Prostate gland (tissue), 2 donors: ENCODE measurements at regions not wholly inside any gene's neighbourhood (a gene's known extent, or its start where the extent isn't known, plus 50 kb on each side); places are given as distances from the start of the nearest gene placed in this dataset.
"Not testable (repeated sequence)": the region's sequence is repeated elsewhere in the genome, so short reads cannot be mapped to it uniquely, and the experiment has no call there.

ENCODE experiments used
- DNase-seq: peaks from one replicate; pipeline ENCODE4 v3.0.0-alpha.2; 2019; ENCODE audit warnings: low spot score
- H3K27ac ChIP-seq, 2 donors: fragments of 200-600 bp; sonication (generic); 2 replicates each; pipeline ENCODE4 v1.5.1; 2017 to 2019
- H3K27me3 ChIP-seq: fragments of 200-600 bp; sonication (generic); replicated peaks from 2 replicates; pipeline ENCODE4 v1.5.1; 2019; ENCODE audit not compliant: insufficient read depth
- H3K36me3 ChIP-seq, 2 donors: fragments of 200-600 bp; sonication (generic); 1 replicate in 1 of 2; 2 replicates in 1 of 2; pipeline versions ENCODE4 v1.5.1 to v1.8.1; 2017 to 2019
- H3K4me1 ChIP-seq: fragments of 200-600 bp; sonication (generic); replicated peaks from 2 replicates; pipeline ENCODE4 v1.5.1; 2019
- H3K4me3 ChIP-seq, 2 donors: fragments of 200-600 bp; sonication (generic); 2 replicates each; pipeline ENCODE4 v1.5.1; 2017 to 2019
- H3K9me3 ChIP-seq: fragments of 200-600 bp; sonication (generic); 2 replicates; pipeline ENCODE4 v1.5.1; 2017
- POLR2A ChIP-seq: fragments of 450-650 bp; IDR thresholded peaks from one replicate; pipeline ENCODE4 v1.6.1; 2016; ENCODE audit warnings: antibody characterized with exemption, mild to moderate bottlenecking
- POLR2AphosphoS5 ChIP-seq: sonication (generic); formaldehyde crosslinking; IDR thresholded peaks from one replicate; pipeline ENCODE4 v1.6.1; 2017; ENCODE audit warnings: antibody characterized with exemption
- WGBS: methylation state at CpG from one replicate; pipeline ENCODE4 v1.1.5; 2018; 5-methylcytosine and 5-hydroxymethylcytosine counted together
- intact Hi-C: fragments of 100-400 bp; cut with DNase I; formaldehyde crosslinking; loops from one replicate; pipeline ENCODE4 v1.14.2; 2022
- TF ChIP-seq, protein P1 (sequence below), 4 experiments: fragments of 200-600 bp in 2 of 4; fragments of 450-650 bp in 2 of 4; sonication (generic) in 2 of 4; IDR thresholded peaks; 1 replicate in 3 of 4; 2 replicates in 1 of 4; pipeline ENCODE4 v1.5.1; 2016 to 2019; ENCODE audit warnings: antibody characterized with exemption in 4 of 4, mild to moderate bottlenecking in 2 of 4, moderate library complexity in 2 of 4

DNA sequence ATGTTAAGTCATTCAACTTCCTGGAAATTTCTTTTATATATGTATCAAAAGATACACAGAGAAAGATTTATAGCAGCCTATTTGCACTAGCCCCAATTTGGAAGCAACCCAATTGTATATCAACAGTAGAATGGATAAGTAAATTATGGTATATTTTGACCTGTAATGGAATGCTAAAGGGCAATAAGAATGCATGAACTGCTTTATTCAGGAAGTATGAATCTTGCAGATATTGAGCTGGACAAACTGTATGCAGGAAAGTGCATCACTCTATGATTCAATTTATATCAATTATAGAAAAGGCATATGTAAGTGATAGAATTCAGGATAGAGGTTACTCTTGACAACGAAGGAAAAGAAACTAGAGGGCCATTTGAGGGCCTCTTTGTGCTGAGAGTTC lies 913.1 kb upstream of the FBXO33 start:
- no peak overlapping the region for H3K4me3 ChIP-seq
- no peaks in the 10 kb centered on the region for H3K4me1 ChIP-seq
- 70% methylated on average over 1 of the region's 1 CpG for WGBS
- H3K27ac ChIP-seq: no peak overlapping the region
- no peak for DNase-seq
- H3K36me3 ChIP-seq: no peaks in the 10 kb centered on the region
- TF ChIP-seq POLR2AphosphoS5 (no peak), POLR2A (no peak)
- TF ChIP-seq, protein P1, sequence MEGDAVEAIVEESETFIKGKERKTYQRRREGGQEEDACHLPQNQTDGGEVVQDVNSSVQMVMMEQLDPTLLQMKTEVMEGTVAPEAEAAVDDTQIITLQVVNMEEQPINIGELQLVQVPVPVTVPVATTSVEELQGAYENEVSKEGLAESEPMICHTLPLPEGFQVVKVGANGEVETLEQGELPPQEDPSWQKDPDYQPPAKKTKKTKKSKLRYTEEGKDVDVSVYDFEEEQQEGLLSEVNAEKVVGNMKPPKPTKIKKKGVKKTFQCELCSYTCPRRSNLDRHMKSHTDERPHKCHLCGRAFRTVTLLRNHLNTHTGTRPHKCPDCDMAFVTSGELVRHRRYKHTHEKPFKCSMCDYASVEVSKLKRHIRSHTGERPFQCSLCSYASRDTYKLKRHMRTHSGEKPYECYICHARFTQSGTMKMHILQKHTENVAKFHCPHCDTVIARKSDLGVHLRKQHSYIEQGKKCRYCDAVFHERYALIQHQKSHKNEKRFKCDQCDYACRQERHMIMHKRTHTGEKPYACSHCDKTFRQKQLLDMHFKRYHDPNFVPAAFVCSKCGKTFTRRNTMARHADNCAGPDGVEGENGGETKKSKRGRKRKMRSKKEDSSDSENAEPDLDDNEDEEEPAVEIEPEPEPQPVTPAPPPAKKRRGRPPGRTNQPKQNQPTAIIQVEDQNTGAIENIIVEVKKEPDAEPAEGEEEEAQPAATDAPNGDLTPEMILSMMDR (IDR thresholded peaks at IDR 0.05): no peak
- no peaks in the 10 kb centered on the region for H3K27me3 ChIP-seq
- intact Hi-C loops: no loop called here
- H3K9me3 ChIP-seq: no peaks in the 10 kb centered on the region

DNA sequence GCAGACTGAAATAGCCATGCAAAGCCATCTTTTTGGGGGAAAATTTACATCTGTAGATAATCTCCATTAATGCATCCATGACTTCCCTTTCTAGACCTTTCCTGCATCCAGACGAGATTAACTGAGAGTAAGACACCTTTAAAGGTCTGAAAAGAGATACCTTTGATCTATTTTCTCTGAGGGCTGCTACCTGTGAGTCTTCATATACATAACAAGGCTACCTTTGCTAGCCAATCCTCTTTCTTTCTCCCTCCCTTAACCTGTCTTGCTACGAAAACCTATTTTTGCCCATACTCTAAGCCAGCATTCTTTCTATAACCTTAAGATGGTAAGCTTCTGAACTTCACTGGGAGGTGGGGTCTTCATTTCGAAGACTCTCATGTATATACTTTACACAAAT lies 908.5 kb upstream of the FBXO33 start:
- 81% methylated on average over 3 of the region's 3 CpGs for WGBS
- intact Hi-C loops: no loop called here
- no peaks in the 10 kb centered on the region for H3K27me3 ChIP-seq

DNA sequence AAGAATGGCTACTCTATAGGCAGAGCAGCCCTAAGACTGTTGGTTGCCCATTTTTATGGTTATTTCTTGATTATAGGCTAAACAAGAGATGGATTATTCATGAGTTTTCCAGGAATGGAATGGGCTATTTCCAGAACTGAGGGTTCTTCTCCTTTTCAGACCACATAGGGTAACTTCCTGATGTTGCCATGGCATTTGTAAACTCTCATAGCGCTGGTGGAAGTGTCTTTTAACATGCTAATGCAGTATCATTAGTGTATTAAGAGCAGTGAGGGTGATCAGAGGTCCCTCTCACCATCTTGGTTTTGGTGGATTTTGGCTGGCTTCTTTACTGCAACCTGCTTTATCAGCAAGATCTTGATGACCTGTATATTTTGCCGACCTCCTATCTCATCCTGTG lies 904.6 kb upstream of the FBXO33 start:
- DNase-seq: no peak

More for the DNA sequence above, 908.5 kb upstream of the FBXO33 start:
- H3K27ac ChIP-seq: no peak overlapping the region
- TF ChIP-seq, protein P1 (IDR thresholded peaks at IDR 0.05): no peak
- TF ChIP-seq POLR2A (no peak), POLR2AphosphoS5 (no peak)
- DNase-seq: no peak
- no peaks in the 10 kb centered on the region for H3K36me3 ChIP-seq
- H3K4me1 ChIP-seq: no peaks in the 10 kb centered on the region
- H3K9me3 ChIP-seq: no peaks in the 10 kb centered on the region
- no peak overlapping the region for H3K4me3 ChIP-seq

DNA sequence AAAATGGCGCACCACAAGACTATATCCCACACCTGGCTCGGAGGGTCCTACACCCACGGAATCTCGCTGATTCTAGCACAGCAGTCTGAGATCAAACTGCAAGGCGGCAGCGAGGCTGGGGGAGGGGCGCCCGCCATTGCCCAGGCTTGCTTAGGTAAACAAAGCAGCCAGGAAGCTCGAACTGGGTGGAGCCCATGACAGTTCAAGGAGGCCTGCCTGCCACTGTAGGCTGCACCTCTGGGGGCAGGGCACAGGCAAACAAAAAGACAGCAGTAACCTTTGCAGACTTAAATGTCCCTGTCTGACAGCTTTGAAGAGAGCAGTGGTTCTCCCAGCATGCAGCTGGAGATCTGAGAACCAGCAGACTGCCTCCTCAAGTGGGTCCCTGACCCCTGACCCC lies 894.3 kb upstream of the FBXO33 start:
- H3K27ac ChIP-seq, H3K4me1 ChIP-seq, H3K4me3 ChIP-seq, H3K9me3 ChIP-seq, intact Hi-C loops, H3K27me3 ChIP-seq, DNase-seq, H3K36me3 ChIP-seq: not testable (repeated sequence)
- 78% methylated on average over 9 of the region's 9 CpGs for WGBS

More for the DNA sequence above, 904.6 kb upstream of the FBXO33 start:
- intact Hi-C loops: no loop called here
- TF ChIP-seq, protein P1 (IDR thresholded peaks at IDR 0.05): no peak
- TF ChIP-seq POLR2A (no peak), POLR2AphosphoS5 (no peak)
- Histone ChIP-seq H3K4me1 (no peaks in the 10 kb centered on the region), H3K36me3 (no peaks in the 10 kb centered on the region), H3K9me3 (no peaks in the 10 kb centered on the region), H3K27me3 (no peaks in the 10 kb centered on the region), H3K4me3 (no peak overlapping the region), H3K27ac (no peak overlapping the region)
- 68% methylated on average over 2 of the region's 2 CpGs for WGBS

DNA sequence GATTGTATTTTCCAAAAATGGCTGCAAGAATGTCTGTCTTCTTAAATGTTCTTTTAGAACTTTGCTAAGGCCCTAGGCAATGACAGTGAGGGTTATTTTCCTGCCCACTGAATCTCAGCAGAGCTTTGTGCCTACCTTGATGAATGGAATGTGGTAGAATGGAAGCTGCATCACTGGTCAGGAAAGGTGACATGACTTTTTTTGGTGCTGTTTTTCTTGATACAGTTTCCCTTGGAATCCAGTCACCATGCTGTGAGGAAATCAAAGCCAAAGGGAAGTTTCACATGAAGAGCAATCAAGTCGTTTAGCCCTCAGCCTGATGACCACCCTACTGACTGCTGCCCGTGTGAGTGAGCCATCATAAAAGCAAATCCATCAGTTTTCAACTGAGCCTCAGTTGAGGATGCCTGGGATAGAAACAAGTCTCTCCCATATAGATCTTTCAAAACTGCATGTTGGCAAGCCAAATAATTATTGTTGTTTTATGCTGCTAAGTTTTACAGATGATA lies 886.0 kb upstream of the FBXO33 start:
- Histone ChIP-seq H3K27ac (no peak overlapping the region), H3K9me3 (no peaks in the 10 kb centered on the region), H3K4me1 (no peaks in the 10 kb centered on the region), H3K36me3 (no peaks in the 10 kb centered on the region), H3K4me3 (no peak overlapping the region), H3K27me3 (no peaks in the 10 kb centered on the region)
- intact Hi-C loops: no loop called here
- no peak for DNase-seq
- WGBS: 2% methylated on average over 2 of the region's 2 CpGs
- TF ChIP-seq POLR2AphosphoS5 (no peak), POLR2A (no peak)
- TF ChIP-seq, protein P1 (IDR thresholded peaks at IDR 0.05): no peak
